GM18505 (cell line): ENCODE measurements at regions not wholly inside any gene's neighbourhood (a gene's known extent, or its start where the extent isn't known, plus 50 kb on each side); places are given as distances from the start of the nearest gene placed in this dataset.

ENCODE experiments used
- ATAC-seq: cut with Tn5 transposase; IDR thresholded peaks from one replicate; pipeline ENCODE4 v1.9.1; 2021; ENCODE audit not compliant: unreplicated experiment
- POLR2A ChIP-seq: IDR thresholded peaks from 4 replicates; pipeline ENCODE4 v1.6.1; 2011; ENCODE audit warnings: borderline replicate concordance; ENCODE audit not compliant: insufficient read depth, insufficient read length; ENCODE audit errors: extremely low read depth

GRCh38 chr12:89991807-89992590, 283.4 kb upstream of the ATP2B1 start:
- ATAC-seq, result no peak
- TF ChIP-seq POLR2A, result no peak

- ATAC-seq, result no peak
Measured at GRCh38 chr12:89988188-89988915, 279.7 kb upstream of the ATP2B1 start.

GRCh38 chr12:89985935-89986334, 277.3 kb upstream of the ATP2B1 start:
- ATAC-seq, result no peak
- TF ChIP-seq POLR2A, result no peak

More at GRCh38 chr12:89988188-89988915, 279.7 kb upstream of the ATP2B1 start:
- TF ChIP-seq POLR2A, result no peak

GRCh38 chr12:89984846-89985245, 276.2 kb upstream of the ATP2B1 start:
- ATAC-seq, result no peak
- TF ChIP-seq POLR2A, result no peak

- TF ChIP-seq POLR2A, result no peak
- ATAC-seq, result no peak
Measured at GRCh38 chr12:89983622-89984021, 275.0 kb upstream of the ATP2B1 start.

- no peak for ATAC-seq
- TF ChIP-seq POLR2A, result no peak
Measured at GRCh38 chr12:89980236-89980635, 271.6 kb upstream of the ATP2B1 start.

GRCh38 chr12:89977405-89978085, 268.9 kb upstream of the ATP2B1 start:
- no peak for TF ChIP-seq POLR2A
- ATAC-seq, result no peak

GRCh38 chr12:89976866-89977265, 268.2 kb upstream of the ATP2B1 start:
- ATAC-seq, result no peak

GRCh38 chr12:89975574-89975973, 266.9 kb upstream of the ATP2B1 start:
- ATAC-seq, result no peak
- no peak for TF ChIP-seq POLR2A

More at GRCh38 chr12:89976866-89977265, 268.2 kb upstream of the ATP2B1 start:
- no peak for TF ChIP-seq POLR2A

- TF ChIP-seq POLR2A, result no peak
- ATAC-seq, result no peak
Measured at GRCh38 chr12:89971880-89972279, 263.2 kb upstream of the ATP2B1 start.

- no peak for ATAC-seq
- no peak for TF ChIP-seq POLR2A
Measured at GRCh38 chr12:89970722-89971121, 262.1 kb upstream of the ATP2B1 start.

GRCh38 chr12:89969093-89969492, 260.5 kb upstream of the ATP2B1 start:
- no peak for TF ChIP-seq POLR2A
- ATAC-seq, result no peak

GRCh38 chr12:89968151-89968700, 259.6 kb upstream of the ATP2B1 start:
- TF ChIP-seq POLR2A, result no peak
- no peak for ATAC-seq
